HL-60 (cell line): ENCODE measurements at regions not wholly inside any gene's neighbourhood (a gene's known extent, or its start where the extent isn't known, plus 50 kb on each side); places are given as distances from the start of the nearest gene placed in this dataset.

Experiments used
- DNase-seq, 2 experiments: peaks; one replicate each; pipeline ENCODE4 v3.0.0-alpha.2; 2010 to 2020; ENCODE audit warnings: low read depth in 1 of 2, low spot score in 1 of 2
- H3K27ac ChIP-seq: fragments of 250-450 bp; sonication (Bioruptor Pico); replicated peaks from 2 replicates; pipeline ENCODE4 v1.5.1; 2020; ENCODE audit warnings: mild to moderate bottlenecking, moderate library complexity
- H3K27me3 ChIP-seq: fragments of 250-450 bp; sonication (Bioruptor Pico); 2 replicates; pipeline ENCODE4 v1.5.1; 2021; ENCODE audit warnings: mild to moderate bottlenecking, moderate library complexity; ENCODE audit not compliant: insufficient read depth, poor library complexity, severe bottlenecking
- H3K4me3 ChIP-seq: replicated peaks from 2 replicates; pipeline ENCODE4 v1.5.1; 2011; ENCODE audit warnings: mild to moderate bottlenecking, control low read depth, low read length; ENCODE audit not compliant: insufficient read depth
- GABPA ChIP-seq: IDR thresholded peaks from 2 replicates; pipeline ENCODE4 v1.6.1; 2012; ENCODE audit warnings: low read depth
- POLR2AphosphoS5 ChIP-seq: IDR thresholded peaks from 2 replicates; pipeline ENCODE4 v1.6.1; 2012; ENCODE audit warnings: low read depth
- SPI1 ChIP-seq: IDR thresholded peaks from 2 replicates; pipeline ENCODE4 v1.6.1; 2012; ENCODE audit warnings: low read depth, mild to moderate bottlenecking, borderline replicate concordance
- TF ChIP-seq, protein P1 (sequence below): IDR thresholded peaks from 2 replicates; pipeline ENCODE4 v1.6.1; 2012; ENCODE audit warnings: low read depth; ENCODE audit not compliant: insufficient replicate concordance
- TF ChIP-seq, protein P2 (sequence below): IDR thresholded peaks from one replicate; pipeline ENCODE4 v1.5.1; 2011; ENCODE audit warnings: low read length, control low read depth, inconsistent platforms; ENCODE audit not compliant: insufficient read depth

DNA sequence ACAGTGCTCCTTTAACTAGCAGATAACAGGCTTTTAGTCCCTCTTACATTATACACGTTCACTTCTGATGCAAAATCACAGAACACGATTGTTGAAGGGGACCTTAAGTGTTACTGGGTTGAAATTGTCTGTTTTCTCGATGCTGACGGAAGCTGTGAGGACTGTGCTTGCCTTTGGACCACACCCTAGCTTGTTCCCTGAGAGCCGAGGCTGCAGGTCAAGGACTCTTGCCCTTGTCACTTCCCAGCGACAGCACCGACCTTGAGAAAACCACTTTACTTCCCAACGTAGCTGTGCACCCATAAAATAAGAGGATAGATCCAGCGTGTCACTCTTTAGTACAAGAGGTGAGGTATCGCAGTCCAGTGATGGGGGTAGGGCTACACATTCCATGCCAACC, 701.0 kb downstream of the DCDC2C start:
- TF ChIP-seq, protein P1, sequence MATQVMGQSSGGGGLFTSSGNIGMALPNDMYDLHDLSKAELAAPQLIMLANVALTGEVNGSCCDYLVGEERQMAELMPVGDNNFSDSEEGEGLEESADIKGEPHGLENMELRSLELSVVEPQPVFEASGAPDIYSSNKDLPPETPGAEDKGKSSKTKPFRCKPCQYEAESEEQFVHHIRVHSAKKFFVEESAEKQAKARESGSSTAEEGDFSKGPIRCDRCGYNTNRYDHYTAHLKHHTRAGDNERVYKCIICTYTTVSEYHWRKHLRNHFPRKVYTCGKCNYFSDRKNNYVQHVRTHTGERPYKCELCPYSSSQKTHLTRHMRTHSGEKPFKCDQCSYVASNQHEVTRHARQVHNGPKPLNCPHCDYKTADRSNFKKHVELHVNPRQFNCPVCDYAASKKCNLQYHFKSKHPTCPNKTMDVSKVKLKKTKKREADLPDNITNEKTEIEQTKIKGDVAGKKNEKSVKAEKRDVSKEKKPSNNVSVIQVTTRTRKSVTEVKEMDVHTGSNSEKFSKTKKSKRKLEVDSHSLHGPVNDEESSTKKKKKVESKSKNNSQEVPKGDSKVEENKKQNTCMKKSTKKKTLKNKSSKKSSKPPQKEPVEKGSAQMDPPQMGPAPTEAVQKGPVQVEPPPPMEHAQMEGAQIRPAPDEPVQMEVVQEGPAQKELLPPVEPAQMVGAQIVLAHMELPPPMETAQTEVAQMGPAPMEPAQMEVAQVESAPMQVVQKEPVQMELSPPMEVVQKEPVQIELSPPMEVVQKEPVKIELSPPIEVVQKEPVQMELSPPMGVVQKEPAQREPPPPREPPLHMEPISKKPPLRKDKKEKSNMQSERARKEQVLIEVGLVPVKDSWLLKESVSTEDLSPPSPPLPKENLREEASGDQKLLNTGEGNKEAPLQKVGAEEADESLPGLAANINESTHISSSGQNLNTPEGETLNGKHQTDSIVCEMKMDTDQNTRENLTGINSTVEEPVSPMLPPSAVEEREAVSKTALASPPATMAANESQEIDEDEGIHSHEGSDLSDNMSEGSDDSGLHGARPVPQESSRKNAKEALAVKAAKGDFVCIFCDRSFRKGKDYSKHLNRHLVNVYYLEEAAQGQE, result no peak
- TF ChIP-seq SPI1, result no peak
- TF ChIP-seq, protein P2, sequence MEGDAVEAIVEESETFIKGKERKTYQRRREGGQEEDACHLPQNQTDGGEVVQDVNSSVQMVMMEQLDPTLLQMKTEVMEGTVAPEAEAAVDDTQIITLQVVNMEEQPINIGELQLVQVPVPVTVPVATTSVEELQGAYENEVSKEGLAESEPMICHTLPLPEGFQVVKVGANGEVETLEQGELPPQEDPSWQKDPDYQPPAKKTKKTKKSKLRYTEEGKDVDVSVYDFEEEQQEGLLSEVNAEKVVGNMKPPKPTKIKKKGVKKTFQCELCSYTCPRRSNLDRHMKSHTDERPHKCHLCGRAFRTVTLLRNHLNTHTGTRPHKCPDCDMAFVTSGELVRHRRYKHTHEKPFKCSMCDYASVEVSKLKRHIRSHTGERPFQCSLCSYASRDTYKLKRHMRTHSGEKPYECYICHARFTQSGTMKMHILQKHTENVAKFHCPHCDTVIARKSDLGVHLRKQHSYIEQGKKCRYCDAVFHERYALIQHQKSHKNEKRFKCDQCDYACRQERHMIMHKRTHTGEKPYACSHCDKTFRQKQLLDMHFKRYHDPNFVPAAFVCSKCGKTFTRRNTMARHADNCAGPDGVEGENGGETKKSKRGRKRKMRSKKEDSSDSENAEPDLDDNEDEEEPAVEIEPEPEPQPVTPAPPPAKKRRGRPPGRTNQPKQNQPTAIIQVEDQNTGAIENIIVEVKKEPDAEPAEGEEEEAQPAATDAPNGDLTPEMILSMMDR, result no peak
- TF ChIP-seq GABPA, result no peak
- TF ChIP-seq POLR2AphosphoS5, result no peak
- no peak overlapping the region for H3K4me3 ChIP-seq
- no peak overlapping the region for H3K27ac ChIP-seq
- DNase-seq, result no peak
- no peaks in the 10 kb centered on the region for H3K27me3 ChIP-seq

DNA sequence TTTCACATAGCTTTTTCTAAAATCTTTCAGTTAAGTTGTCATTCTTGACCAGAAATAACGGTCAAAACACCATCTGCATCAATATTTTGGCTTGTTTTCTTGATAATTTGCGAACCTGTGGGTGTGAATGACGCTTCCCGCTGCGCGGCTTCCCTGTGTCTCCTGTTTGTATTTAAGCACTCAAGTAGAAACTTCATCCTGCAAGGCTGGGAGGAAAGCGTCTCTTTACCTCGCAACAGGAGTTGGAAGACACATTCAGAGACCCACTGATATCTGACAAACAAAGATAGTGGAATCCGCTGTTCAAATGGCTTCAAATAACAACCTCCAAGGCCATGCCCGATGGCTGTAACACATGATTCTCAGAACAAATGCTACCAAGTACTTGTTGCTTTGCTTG, 704.9 kb downstream of the DCDC2C start:
- DNase-seq, result no peak
- TF ChIP-seq GABPA (no peak), SPI1 (no peak), POLR2AphosphoS5 (no peak)
- TF ChIP-seq, protein P1, result no peak
- TF ChIP-seq, protein P2, result no peak
- Histone ChIP-seq H3K4me3 (no peak overlapping the region), H3K27me3 (no peaks in the 10 kb centered on the region), H3K27ac (no peak overlapping the region)

DNA sequence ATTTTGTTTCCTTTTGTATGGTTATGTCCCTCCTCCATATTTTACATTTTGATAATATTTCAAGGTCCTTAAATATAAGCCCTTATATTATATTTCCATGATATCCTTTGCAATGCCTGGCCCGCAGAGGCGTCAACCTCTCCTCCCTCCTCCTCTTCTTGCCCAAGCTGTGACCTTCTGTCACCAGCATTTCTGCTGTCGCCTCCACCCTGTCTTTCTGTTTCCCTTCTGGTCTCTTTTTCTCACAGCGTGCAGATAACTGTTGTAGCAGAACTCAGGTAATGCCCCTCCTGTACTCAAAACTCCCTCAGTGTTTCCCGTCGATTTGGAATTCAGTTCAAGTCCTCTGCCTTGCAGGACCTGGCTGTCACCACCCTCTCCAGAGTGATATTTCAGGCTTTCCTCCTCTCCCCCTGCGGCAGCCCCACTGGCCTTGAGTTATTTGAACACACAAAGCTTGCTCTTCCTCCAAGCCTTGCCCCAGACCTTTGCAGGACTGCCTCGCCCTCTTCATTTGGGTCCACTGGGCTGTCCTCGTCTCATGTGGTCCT, 709.3 kb downstream of the DCDC2C start:
- H3K4me3 ChIP-seq, result no peak overlapping the region
- TF ChIP-seq SPI1 (no peak), GABPA (no peak), POLR2AphosphoS5 (no peak)
- TF ChIP-seq, protein P1, result no peak
- TF ChIP-seq, protein P2, result no peak
- no peaks in the 10 kb centered on the region for H3K27me3 ChIP-seq
- H3K27ac ChIP-seq, result no peak overlapping the region
- no peak for DNase-seq
